ENCODE measurements at regions not wholly inside any gene's neighbourhood (a gene's known extent, or its start where the extent isn't known, plus 50 kb on each side); places are given as distances from the start of the nearest gene placed in this dataset.

DNA sequence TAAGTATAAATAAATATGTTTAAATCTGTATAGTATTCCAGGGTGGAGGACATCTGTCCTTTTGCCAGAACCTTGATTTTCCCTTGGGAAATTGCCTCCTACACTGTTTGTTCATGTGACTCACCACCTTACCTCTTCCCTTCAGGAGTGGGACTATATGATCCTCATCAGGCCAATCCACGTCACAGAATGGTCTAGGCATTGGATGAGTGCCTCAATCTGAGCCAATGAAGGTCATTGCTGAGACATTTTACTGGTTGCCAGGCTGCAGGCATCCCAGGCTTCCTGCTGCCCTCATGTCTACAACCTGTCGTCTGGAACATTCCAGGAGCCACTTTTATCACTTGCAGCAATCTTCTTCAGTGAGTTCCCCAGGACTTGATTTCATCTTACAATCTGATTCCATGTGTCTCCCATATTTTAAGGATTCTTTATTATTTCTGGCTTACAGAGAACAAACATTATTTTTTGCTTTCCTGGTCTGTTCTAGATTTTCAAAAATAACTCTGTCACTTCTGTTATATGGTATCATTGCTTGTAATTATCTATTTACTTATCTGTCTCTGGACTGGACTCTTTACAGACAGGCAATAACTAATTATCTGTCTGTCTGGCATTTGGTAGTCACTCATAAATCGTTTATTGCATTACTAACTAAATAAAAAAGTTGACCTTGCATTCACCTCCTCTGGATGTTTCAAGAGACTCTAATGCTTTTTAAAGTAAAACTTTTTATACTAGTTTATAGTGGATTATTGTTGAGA, 107.3 kb upstream of the APC start:
- DNase-seq = no peak

DNA sequence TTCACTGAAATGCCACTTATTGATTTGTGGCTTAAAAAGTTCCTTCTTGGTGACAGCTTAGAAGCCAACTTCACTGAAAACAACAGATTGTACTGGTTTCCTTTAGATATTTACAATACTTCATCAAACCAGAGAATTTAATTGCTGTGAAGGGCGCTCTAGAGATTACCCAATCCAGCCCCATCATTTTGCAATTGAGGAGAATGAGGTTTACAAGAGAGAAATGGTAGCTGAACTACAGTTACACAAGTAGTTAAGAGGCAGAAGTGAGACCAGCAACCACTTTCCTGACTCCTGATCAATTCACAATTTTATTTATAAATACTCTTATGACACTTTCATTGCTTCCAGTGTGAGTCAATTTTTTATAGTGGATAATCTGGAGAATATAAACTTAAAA, 103.5 kb upstream of the APC start:
- no peak for DNase-seq

DNA sequence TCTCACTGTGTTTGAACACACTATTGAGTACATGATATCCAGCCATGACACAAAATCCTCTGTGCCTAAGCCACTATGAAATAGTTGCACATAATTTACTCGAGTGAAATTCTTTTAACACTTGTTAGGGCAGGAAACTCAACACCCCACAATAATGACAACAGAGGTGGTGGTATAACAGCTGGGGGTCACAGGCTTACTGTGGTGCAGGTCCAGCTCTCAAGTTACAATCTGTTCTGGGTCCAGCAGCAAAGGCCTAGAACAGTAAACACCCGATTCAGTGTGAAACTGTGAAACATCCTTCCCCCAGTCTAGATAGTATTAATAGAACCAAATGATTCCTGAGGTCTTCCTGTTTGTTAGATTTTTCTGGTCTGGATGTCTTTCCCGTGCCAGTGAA, 102.9 kb upstream of the APC start:
- no peak for DNase-seq

DNA sequence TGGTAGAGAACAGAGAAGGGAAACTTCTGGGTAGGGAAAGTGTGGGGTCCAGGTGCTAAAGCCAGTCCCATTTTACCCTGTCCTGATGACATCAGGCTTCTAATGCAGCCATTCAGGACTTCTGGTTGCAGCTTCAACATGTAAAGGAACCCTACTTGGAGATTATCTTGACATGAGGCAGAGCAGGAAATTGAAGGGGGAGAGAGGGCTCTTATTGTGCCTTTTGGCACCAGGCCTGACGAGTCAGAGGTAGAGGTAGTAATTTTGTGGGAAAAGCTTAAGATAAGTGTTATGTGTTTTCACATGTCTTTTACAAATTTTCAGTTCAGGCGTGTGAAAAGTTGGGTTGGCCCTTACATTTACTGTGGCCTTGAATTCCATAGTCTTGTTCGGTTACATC, 102.4 kb upstream of the APC start:
- no peak for DNase-seq

DNA sequence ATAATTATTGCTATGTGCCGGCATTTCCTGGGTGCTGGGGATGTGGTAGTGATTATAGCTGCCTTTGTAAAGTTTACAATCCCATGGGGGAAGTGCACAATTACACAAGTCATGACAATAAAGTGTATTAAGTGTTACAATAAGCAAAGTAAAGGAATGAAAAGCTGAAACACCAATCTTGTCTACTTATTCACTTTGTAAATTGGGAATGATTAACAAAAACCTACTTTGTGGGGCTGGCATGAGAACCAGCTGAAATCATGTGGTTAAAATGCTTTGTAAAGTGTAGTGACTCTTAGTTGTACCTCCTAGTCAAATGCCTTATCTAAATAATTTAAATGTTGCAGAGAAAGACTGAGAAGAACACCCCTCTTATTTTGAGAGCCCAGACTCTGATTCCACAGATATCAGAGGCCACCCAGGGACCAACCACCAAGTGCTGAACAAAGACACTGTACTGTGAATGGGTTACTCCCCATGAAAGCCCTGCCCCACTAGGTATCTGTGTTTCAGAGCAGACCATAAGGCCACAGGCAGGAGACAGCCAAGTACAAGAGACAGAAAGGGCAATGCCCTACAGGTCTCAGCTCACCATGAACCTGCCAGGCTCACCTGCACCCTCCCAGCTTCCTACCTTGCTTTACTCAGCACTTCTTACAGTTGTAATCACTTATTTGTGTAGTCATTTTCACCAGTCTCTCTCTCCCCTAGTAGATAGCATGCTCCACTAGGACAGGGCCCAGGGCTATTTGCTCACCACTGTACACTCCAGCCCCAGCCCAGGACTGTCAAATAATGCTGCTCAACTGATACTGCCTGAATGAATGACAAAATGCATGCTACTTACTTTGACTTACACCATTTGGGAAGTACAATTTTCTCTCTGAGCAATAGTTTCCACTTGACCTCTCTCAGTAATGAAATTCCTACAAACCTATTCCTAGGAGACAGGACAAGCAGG, 101.6 kb upstream of the APC start:
- no peak for DNase-seq

DNA sequence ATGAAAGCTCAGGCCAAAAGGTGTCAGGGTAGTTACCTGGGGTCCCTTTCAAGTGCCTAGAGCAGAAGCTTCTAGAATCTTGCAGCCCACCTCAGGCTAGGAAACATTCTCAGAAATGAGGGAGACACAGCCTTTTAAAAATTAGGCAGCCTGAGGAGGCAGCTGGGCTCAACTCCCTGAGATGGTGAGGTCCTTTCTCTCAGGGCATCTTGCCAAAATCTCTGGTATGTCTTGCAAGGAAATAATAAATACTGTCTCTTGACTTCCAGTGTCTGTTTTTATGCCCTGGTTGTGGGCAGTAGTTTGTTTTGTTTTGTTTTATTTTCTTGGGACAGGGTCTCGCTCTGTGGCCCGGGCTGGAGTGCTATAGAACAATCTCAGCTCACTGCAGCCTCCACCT, 100.9 kb upstream of the APC start:
- no peak for DNase-seq

DNA sequence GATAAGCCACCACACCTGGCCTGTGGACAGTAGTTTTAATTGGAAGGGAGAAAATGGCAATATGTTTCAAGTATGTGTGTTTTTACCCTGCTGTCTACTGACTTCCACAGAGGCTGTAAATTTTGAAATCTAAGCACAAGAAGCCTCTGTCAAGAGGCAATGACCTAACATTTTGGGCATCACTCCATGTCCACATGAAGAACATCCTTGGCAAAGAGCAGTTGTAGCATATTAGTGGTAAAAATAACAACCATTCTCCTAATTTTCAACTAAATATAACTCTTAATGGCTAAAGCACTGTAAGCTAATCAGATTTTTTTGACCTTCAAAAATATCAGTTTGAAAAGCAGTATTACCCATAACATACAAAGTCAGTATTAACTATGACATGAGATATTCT, 100.3 kb upstream of the APC start:
- no peak for DNase-seq

DNA sequence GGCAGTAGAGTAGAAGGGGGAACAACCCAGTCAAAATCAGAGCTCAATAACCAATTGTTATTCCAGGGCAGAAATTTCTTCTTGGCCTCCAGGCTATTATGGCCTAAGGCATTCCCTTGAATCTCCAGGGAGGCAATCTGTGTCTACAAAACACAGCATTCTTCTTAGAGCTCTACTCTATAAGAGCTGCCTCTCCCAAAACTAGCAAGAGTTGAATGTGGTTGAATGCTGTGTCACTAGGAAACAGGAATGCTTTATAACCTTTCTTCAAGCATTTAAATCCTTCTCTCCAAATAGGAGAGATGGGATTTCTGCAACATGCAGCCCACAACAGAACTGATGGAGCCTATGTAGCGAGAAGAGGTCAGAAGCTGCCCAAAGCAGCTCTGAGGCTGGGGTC, 97.1 kb upstream of the APC start:
- no peak for DNase-seq

DNA sequence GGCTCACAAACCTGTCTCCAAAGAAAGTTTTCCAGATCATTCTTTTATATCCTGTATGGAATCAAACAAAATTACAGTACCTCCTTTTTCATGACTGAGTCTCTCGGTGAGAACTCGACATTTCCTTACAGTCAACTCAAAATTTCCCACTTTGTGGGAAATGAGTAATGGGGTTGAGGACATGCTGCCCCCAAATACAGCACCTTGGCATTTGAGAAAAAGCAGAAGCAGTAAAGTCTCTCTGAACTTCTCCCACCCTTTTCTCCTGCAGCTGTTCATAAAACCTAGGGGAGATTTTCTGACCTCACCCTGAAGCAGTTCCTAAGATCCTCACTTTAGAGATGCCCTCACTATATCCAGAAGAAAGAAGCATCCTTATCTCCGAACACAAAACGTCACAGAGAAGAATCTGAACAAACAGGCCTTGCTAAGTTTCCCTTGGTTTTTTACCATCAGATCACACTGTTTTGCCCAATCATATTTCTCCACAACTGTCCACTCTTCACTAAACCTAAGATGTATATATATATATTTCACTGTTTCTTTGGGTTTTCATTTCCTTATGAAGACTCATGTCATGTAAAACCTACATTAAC, 96.1 kb upstream of the APC start:
- DNase-seq = no peak

DNA sequence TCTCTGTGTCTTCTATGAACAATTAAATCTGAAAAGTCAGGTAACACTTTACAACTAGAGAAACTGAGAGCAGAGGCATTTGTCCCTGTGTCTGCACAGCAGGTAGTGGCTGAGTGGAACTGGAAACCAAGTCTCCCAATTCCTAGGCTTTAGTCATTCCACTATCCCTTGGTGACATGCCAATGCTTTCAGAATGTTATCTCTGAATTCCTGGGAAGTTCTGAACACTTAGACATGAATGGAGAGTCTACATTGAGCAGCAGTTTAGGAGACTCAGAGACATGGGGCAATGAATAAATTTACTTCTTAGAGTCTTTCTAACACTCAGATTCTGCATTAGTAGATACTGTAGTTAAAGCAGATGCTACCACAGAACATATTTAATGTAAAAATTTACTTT, 94.8 kb upstream of the APC start:
- no peak for DNase-seq

DNA sequence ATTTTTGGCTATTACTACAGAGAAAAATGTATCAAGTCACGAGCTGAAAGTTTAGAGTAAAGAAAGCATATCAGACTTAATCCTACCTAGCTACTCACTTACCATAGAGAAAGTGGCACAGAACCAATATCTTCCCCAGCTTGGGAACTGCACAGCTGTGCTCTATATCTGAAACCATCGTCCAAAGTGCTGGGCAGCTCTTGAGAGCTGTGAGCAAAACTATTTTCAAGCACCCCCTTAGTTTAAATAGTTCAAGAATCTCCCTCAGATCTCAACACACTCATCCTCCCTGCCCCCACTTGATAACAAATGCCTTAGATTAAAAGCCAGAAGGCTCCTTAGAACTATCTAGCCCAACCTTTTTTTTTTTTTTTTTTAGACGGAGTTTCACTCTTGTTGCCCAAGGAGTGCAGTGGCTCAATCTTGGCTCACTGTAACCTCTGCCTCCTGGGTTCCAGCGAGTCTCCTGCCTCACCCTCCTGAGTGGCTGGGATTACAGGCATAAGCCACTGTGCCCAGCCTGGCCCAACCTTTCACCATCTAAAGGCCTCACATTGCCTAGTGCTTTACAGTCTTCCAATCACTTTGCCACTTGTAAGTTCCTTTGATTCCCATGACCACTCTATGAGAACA, 94.2 kb upstream of the APC start:
- no peak for DNase-seq

DNA sequence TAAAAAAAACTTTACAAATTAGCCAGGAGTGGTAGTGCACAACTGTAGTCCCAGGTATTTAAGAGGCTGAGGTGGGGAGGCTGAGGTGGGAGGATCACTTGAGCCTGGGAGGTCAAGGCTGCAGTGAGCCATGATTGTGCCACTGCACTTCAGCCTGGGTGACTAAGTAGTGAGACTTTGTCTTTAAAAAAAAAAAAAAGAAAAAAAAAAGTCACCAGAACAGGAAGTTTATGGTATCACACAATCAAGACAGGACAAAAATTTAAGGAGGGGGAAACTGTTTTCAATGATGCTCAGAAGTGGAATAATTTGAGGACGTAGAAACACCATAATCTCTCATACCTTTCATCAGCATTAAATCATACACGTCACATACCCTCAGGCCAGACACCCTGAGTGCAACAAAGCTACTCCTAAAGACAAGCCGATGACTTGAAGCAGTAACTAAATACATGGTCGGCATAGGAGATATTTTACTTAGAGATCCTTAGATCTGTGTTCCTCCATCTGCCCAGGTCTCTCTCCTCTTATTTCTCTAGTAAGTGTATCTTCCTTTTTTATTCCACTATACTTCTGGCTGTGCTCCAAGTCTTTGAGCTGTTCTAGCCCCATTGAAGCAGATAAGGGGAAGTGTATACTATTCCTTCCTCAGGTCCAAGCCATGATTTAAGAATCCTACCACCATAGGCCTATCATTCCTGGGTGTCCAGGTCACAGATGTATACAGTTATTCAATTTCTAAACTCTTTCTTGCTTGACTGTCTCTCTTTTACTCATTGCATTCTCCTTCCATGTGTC, 91.3 kb upstream of the APC start:
- DNase-seq = no peak

DNA sequence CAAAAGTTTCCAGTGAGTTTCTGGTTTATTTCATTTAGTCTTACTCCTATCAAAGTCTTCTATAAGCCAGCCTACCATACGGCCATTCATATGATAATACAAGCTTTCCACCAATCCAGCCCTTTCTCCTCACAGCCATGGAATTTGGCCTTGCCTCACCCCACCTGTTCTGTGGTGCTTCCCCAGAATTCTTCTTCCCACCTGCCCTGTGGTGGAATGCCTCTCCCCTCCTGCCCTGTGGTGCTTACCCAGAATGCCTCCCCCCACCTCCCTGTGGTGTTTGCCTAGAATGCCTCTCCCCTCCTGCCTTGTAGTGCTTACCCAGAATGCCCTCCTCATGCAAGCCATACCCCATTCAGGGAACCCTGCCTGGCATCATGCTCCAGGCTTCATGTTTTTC, 90.3 kb upstream of the APC start:
- DNase-seq = no peak

DNA sequence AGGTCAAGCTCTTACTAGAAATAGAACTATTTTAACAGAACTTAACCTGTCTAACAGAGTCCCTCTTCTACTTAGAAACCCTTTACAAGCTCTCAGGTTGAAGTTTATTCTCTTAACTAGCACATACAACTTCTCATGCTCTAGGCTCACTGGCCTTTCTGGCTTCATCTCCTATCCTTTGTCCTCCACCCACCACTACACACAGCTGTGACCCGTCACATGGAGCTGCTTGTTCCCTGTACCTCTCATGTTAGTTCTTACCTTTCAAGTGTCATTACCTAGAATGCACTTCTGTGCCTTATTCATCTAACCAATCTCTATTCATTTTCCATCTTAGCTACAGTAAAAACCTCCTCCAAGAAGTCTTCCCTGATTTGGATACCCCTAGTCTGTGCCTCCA, 89.4 kb upstream of the APC start:
- no peak for DNase-seq

DNA sequence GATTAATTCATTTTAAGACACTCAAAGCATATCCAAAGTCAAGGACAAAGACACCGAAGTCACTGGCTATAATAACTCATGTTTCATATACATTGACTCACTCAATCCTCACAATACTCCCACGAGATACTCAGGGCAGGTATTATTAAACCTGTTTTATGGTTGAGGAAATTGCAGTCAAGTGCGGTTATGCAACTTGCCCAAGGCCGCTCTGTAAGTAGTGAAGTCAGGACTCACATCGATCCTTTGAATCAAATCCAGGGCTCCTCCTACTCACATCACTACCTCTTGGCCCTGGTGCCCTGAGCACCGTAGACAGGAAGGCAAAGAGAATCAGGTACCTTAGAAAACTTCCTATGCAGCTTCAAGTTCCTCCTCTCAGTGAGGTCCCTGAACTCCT, 87.8 kb upstream of the APC start:
- no peak for DNase-seq

DNA sequence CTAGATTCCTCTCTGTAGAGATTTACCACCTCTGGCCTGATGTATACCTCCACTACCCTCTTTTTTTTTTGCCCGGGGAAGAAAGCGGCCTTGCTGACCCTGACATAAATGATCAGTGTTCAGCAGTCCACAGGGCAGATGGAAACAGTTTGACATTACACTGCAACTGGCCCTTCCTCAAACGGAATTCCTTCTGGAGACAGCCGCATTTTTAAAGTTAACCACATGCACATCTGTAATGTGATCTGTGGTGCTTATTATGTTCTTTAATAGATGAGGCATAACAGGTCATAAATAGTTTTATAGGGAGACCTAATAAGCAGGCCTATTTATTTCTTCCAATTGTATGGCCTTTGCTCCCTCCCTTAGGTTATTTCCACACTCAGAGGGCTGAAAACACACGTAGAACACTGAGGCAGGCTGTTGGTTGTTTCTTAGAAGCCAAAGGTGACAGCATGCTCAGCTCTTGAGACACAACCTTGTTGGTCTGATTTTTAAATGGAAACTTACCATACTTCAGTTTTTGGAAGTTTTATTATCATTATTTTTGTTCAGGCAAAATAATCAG, 84.0 kb upstream of the APC start:
- no peak for DNase-seq

DNA sequence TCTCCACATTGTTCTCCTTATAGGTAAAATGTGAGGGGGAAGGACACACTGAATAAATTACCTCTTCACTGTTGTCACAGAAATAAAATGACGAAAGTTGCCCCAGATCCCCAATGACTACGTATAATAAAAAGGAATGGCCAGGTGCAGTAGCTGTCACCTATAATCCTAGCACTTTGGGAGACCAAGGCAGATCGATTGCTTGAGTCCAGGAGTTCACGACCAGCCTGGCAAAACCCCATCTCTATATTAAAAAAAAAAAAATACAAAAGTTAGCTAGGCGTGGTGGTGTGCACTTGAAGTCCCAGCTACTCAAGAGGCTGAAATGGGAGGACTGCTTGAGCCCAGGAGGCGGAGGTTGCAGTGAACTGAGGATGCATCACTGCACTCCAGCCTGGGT, 82.2 kb upstream of the APC start:
- DNase-seq = no peak

DNA sequence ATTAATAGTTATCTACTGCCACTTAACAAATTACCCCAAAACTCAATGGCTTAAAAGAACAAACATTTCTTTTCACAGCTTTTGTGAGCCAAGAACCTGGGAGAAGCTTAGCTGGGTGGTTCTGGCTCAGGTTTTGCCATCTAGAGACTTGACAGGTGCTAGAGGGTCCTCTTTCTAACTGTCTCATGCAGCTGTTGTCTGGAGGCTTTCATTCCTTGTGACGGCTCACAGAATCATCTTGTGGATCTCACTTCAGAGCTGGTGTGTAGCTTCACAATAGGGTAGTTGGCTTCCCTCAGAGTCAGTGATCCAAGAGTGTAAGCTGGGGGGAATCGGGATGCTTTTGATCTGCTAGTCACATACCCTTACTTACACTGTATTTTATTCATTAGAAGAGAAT, 81.2 kb upstream of the APC start:
- no peak for DNase-seq

DNA sequence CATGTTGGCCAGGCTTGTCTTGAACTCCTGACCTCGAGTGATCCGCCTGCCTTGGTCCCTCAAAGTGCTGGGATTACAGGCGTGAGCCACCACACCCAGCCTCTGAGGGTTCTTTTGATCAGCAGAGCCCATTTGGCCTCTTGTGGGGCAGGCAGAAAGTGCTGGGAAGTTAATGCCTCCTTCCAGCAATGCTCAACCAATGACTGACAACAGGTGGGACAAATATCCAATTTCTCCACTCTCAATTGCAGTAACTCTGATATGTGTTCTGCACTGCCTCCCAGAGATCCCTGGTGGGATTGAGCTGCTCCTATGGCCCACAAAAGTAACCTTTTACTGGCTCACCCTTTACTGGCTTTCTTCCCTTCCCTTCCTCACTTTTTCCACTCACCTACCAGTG, 79.9 kb upstream of the APC start:
- no peak for DNase-seq

DNA sequence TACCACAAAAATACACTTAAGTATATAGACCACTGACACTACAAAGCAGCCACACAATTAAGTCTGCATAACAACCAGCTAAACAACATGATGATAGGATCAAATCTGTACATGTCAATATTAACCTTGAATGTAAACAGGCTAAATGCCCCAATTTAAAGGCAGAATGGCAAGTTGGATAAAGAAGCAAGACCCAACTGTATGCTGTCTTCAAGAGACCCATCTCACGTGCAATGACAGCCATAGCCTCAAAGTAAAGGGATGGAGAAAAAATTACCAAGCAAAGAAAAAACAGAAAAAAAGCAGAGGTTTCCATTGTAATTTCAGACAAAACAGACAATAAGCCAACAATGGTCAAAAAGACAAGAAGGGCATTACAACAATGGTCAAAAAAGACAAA, 77.3 kb upstream of the APC start:
- no peak for DNase-seq

DNA sequence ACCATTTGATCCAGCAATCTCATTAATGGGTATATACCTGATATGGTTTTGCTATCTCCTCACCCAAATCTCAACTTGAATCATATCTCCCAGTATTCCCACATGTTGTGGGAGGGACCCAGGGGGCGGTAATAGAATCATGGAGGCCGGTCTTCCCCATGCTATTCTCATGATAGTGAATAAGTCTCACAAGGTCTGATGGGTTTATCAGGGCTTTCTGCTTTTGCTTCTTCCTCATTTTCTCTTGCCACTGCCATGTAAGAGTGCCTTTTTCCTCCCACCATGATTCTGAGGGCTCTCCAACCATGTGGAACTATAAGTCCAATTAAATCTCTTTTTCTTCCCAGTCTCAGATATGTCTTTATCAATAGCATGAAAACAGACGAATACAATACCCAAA, 74.5 kb upstream of the APC start:
- no peak for DNase-seq

DNA sequence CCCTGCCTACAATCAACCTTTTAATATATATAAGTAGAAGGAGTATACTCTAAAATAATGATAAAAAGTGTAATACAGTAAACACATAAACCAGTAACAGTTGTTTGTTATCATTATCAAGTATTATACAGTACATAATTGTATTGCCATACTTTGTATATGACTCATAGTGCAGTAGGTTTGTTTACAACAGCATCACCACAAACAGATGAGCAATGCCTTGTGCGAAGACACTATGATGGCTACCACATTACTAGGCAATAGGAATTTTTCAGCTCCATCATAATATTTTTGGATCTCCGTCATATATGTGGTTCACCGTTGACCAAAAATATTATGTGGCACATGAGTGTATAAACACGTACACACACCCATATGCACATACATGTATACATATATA, 69.7 kb upstream of the APC start:
- no peak for DNase-seq

Data from NCI-H774 (cell line).